ENCODE measurements at regions not wholly inside any gene's neighbourhood (a gene's known extent, or its start where the extent isn't known, plus 50 kb on each side); places are given as distances from the start of the nearest gene placed in this dataset.

GRCh38 chr13:84126671-84127171, 244.4 kb upstream of the SLITRK1 start:
- TF ChIP-seq, protein P1, sequence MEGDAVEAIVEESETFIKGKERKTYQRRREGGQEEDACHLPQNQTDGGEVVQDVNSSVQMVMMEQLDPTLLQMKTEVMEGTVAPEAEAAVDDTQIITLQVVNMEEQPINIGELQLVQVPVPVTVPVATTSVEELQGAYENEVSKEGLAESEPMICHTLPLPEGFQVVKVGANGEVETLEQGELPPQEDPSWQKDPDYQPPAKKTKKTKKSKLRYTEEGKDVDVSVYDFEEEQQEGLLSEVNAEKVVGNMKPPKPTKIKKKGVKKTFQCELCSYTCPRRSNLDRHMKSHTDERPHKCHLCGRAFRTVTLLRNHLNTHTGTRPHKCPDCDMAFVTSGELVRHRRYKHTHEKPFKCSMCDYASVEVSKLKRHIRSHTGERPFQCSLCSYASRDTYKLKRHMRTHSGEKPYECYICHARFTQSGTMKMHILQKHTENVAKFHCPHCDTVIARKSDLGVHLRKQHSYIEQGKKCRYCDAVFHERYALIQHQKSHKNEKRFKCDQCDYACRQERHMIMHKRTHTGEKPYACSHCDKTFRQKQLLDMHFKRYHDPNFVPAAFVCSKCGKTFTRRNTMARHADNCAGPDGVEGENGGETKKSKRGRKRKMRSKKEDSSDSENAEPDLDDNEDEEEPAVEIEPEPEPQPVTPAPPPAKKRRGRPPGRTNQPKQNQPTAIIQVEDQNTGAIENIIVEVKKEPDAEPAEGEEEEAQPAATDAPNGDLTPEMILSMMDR (conservative IDR thresholded peaks at IDR 0.05; ENCODE audit: low read depth in 2 of 2), result no peak
- no peak for TF ChIP-seq POLR2AphosphoS5 (IDR thresholded peaks at IDR 0.05; ENCODE audit: low read depth)
